ENCODE measurements at regions not wholly inside any gene's neighbourhood (a gene's known extent, or its start where the extent isn't known, plus 50 kb on each side); places are given as distances from the start of the nearest gene placed in this dataset.

- peak; percentile 55 to 79 for DNase-seq
Measured at GRCh38 chr6:26197933-26198721, 110.9 kb downstream of the HFE start.

GRCh38 chr6:26198722-26199056 lies 111.5 kb downstream of the HFE start:
- DNase-seq, result peak in 1 of 2 experiments; percentile 81

- DNase-seq, result peak; percentile 87 to 99
Measured at GRCh38 chr6:26199057-26199772, 112.0 kb downstream of the HFE start.

GRCh38 chr6:26199773-26200764 lies 112.8 kb downstream of the HFE start:
- DNase-seq, result peak in 1 of 2 experiments; percentile 38

- no peak for DNase-seq
Measured at GRCh38 chr6:26200918-26201721, 113.9 kb downstream of the HFE start.

- no peak for DNase-seq
Measured at GRCh38 chr6:26202201-26202611, 115.0 kb downstream of the HFE start.

- DNase-seq, result no peak
Measured at GRCh38 chr6:26202811-26203583, 115.8 kb downstream of the HFE start.

- DNase-seq, result peak; percentile 97 to 98
Measured at GRCh38 chr6:26204332-26205160, 117.3 kb downstream of the HFE start.

GRCh38 chr6:26205161-26205624 lies 118.0 kb downstream of the HFE start:
- DNase-seq, result peak; percentile 64 to 87

GRCh38 chr6:26205625-26206574 lies 118.7 kb downstream of the HFE start:
- DNase-seq, result peak; percentile 28 to 60

GRCh38 chr6:26206868-26207801 lies 119.9 kb downstream of the HFE start:
- DNase-seq, result no peak

GRCh38 chr6:26211963-26212362 lies 124.7 kb downstream of the HFE start:
- DNase-seq, result no peak

- DNase-seq, result no peak
Measured at GRCh38 chr6:26213334-26214075, 126.3 kb downstream of the HFE start.

GRCh38 chr6:26214803-26215584 lies 127.8 kb downstream of the HFE start:
- DNase-seq, result no peak

GRCh38 chr6:26215585-26216358 lies 128.5 kb downstream of the HFE start:
- DNase-seq, result no peak

Data from NCI-H446 (cell line).